ACHN (cell line): ENCODE measurements at regions not wholly inside any gene's neighbourhood (a gene's known extent, or its start where the extent isn't known, plus 50 kb on each side); places are given as distances from the start of the nearest gene placed in this dataset.

Experiments
- DNase-seq: peaks from one replicate; pipeline ENCODE4 v3.0.0-alpha.2; 2015
- in situ Hi-C: cut with HindIII; loops from 2 replicates; pipeline ENCODE4 v1.10.0; 2017; ENCODE audit warnings: low sequenced_read_pairs, low pct_ligation_motif_present, low pct_unique_long_range_greater_than_20kb

GRCh38 chr16:27703121-27703520 is 153.2 kb downstream of the KATNIP start:
- in situ Hi-C loops = loop anchor here (25.0 kb wide), 1 partner anchor 134 kb away; no protein-coding TSS in a partner anchor

GRCh38 chr16:27703545-27703944 is 153.6 kb downstream of the KATNIP start:
- no peak for DNase-seq
- in situ Hi-C loops = loop anchor here (25.0 kb wide), 1 partner anchor 134 kb away; no protein-coding TSS in a partner anchor

More at GRCh38 chr16:27703121-27703520, 153.2 kb downstream of the KATNIP start:
- no peak for DNase-seq

- in situ Hi-C loops = loop anchor here (25.0 kb wide), 1 partner anchor 133 kb away; no protein-coding TSS in a partner anchor
- DNase-seq = no peak
These were observed 154.3 kb downstream of the KATNIP start for GRCh38 chr16:27704252-27704651.

- in situ Hi-C loops = loop anchor here (25.0 kb wide), 1 partner anchor 131 kb away; no protein-coding TSS in a partner anchor
These were observed 156.4 kb downstream of the KATNIP start for GRCh38 chr16:27706156-27706865.

GRCh38 chr16:27706866-27707685 is 157.1 kb downstream of the KATNIP start:
- DNase-seq = no peak
- in situ Hi-C loops = loop anchor here (25.0 kb wide), 1 partner anchor 130 kb away; no protein-coding TSS in a partner anchor

More at GRCh38 chr16:27706156-27706865, 156.4 kb downstream of the KATNIP start:
- DNase-seq = no peak

GRCh38 chr16:27708651-27709050 is 158.7 kb downstream of the KATNIP start:
- in situ Hi-C loops = loop anchor here (25.0 kb wide), 1 partner anchor 129 kb away; no protein-coding TSS in a partner anchor
- DNase-seq = no peak

GRCh38 chr16:27712251-27712711 is 162.3 kb downstream of the KATNIP start:
- in situ Hi-C loops = loop anchor here (25.0 kb wide), 1 partner anchor 125 kb away; no protein-coding TSS in a partner anchor
- no peak for DNase-seq

GRCh38 chr16:27717726-27718125 is 167.8 kb downstream of the KATNIP start:
- in situ Hi-C loops = loop anchor here (25.0 kb wide), 1 partner anchor 120 kb away; no protein-coding TSS in a partner anchor
- DNase-seq = no peak

- no peak for DNase-seq
- in situ Hi-C loops = loop anchor here (25.0 kb wide), 1 partner anchor 119 kb away; no protein-coding TSS in a partner anchor
These were observed 168.5 kb downstream of the KATNIP start for GRCh38 chr16:27718201-27719105.

- DNase-seq = no peak
- in situ Hi-C loops = loop anchor here (25.0 kb wide), 1 partner anchor 118 kb away; no protein-coding TSS in a partner anchor
These were observed 169.1 kb downstream of the KATNIP start for GRCh38 chr16:27719106-27719445.

- in situ Hi-C loops = loop anchor here (25.0 kb wide), 1 partner anchor 116 kb away; no protein-coding TSS in a partner anchor
- no peak for DNase-seq
These were observed 171.0 kb downstream of the KATNIP start for GRCh38 chr16:27720731-27721530.

- DNase-seq = no peak
- in situ Hi-C loops = loop anchor here (25.0 kb wide), 1 partner anchor 116 kb away; no protein-coding TSS in a partner anchor
These were observed 171.7 kb downstream of the KATNIP start for GRCh38 chr16:27721531-27722181.

GRCh38 chr16:27722207-27722606 is 172.3 kb downstream of the KATNIP start:
- DNase-seq = no peak
- in situ Hi-C loops = loop anchor here (25.0 kb wide), 1 partner anchor 115 kb away; no protein-coding TSS in a partner anchor

GRCh38 chr16:27722892-27723450 is 173.0 kb downstream of the KATNIP start:
- no peak for DNase-seq
- in situ Hi-C loops = loop anchor here (25.0 kb wide), 1 partner anchor 114 kb away; no protein-coding TSS in a partner anchor

GRCh38 chr16:27723711-27724481 is 174.0 kb downstream of the KATNIP start:
- no peak for DNase-seq
- in situ Hi-C loops = loop anchor here (25.0 kb wide), 1 partner anchor 113 kb away; no protein-coding TSS in a partner anchor
